ENCODE measurements at regions not wholly inside any gene's neighbourhood (a gene's known extent, or its start where the extent isn't known, plus 50 kb on each side); places are given as distances from the start of the nearest gene placed in this dataset.

DNA sequence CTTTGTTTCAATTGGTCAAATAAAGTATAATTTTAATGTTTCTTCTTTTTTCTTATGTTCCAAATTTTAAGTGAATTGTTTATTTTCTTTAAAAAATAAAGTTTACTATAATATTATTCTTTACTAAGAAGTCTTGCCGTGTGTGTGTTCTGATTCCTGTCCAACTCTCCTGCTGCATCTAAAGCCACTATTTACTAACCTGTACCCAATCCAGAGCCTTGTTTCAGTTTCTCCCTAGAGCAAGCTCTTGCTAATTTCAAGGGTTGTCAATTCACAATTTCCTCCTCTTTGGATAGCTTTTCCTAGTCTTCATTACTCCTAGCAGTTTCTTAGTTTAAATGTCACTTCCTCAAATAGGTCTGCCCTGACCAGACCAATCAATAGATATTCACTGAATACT lies 314.9 kb upstream of the SEMA3A start:
- no peaks in the 10 kb centered on the region for H3K4me1 ChIP-seq
- no peak overlapping the region for H3K27ac ChIP-seq
- no peak overlapping the region for H3K4me3 ChIP-seq
- H3K9me3 ChIP-seq = no peaks in the 10 kb centered on the region
- H3K27me3 ChIP-seq = no peaks in the 10 kb centered on the region
- H3K36me3 ChIP-seq = no peaks in the 10 kb centered on the region
- TF ChIP-seq POLR2A (IDR thresholded peaks at IDR 0.05) = no peak
- TF ChIP-seq, protein P1, sequence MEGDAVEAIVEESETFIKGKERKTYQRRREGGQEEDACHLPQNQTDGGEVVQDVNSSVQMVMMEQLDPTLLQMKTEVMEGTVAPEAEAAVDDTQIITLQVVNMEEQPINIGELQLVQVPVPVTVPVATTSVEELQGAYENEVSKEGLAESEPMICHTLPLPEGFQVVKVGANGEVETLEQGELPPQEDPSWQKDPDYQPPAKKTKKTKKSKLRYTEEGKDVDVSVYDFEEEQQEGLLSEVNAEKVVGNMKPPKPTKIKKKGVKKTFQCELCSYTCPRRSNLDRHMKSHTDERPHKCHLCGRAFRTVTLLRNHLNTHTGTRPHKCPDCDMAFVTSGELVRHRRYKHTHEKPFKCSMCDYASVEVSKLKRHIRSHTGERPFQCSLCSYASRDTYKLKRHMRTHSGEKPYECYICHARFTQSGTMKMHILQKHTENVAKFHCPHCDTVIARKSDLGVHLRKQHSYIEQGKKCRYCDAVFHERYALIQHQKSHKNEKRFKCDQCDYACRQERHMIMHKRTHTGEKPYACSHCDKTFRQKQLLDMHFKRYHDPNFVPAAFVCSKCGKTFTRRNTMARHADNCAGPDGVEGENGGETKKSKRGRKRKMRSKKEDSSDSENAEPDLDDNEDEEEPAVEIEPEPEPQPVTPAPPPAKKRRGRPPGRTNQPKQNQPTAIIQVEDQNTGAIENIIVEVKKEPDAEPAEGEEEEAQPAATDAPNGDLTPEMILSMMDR (IDR thresholded peaks at IDR 0.05) = no peak
- ATAC-seq (no peak), DNase-seq (no peak)
- 56% methylated on average over 1 of the region's 1 CpG for WGBS (ENCODE audit: insufficient coverage, low coverage, low lambda C conversion rate, missing lambda C conversion rate)
- intact Hi-C loops (cut with DNase I) = no loop called here

DNA sequence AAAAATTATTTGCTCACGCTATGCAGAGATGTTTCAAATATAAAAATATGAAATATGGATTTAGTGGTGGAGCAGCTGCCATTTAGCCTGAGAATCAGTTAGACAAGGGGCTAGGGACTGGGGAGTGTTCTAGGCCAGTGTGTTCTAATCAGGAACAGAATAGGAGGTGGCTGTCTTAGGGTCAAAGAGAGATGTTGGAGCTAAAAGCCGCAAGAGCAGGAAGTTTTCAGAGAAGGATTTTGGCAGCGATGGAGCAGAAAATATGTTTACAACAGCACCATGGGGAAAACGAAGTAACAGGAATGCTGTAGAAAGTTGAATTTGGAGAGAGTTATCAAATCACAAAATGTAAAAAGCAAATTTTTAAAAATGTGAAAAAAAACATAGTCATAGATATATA lies 314.0 kb upstream of the SEMA3A start:
- TF ChIP-seq, protein P1 (IDR thresholded peaks at IDR 0.05) = no peak
- TF ChIP-seq POLR2A (IDR thresholded peaks at IDR 0.05) = no peak
- H3K36me3 ChIP-seq = no peaks in the 10 kb centered on the region
- intact Hi-C loops (cut with DNase I) = no loop called here
- DNase-seq (no peak), ATAC-seq (no peak)
- no peak overlapping the region for H3K4me3 ChIP-seq
- H3K9me3 ChIP-seq = no peaks in the 10 kb centered on the region
- H3K27ac ChIP-seq = no peak overlapping the region
- no peaks in the 10 kb centered on the region for H3K4me1 ChIP-seq
- WGBS (ENCODE audit: insufficient coverage, low coverage, low lambda C conversion rate, missing lambda C conversion rate) = 44% methylated on average over 4 of the region's 4 CpGs
- H3K27me3 ChIP-seq = no peaks in the 10 kb centered on the region

DNA sequence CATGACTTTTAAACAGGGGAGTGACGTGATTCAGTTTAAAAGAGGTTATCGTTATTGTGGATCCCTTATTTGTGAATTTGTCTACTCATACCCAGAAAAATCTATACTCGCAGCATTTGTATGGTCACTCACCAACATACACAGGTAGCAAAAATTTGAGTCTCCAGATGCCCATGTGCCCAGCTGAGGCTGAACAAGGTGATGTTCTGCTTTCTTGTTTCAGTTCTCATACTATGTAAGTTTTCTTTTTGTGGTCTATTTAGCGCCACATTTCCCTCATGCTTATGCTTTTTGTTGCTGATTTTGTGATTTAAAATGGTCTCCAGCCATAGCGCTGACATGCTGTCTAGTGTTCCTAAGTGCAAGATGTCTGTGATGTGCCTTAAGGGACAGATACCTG lies 312.9 kb upstream of the SEMA3A start:
- no peak overlapping the region for H3K27ac ChIP-seq
- no peaks in the 10 kb centered on the region for H3K36me3 ChIP-seq
- no peaks in the 10 kb centered on the region for H3K4me1 ChIP-seq
- no peaks in the 10 kb centered on the region for H3K27me3 ChIP-seq
- no peaks in the 10 kb centered on the region for H3K9me3 ChIP-seq
- WGBS (ENCODE audit: insufficient coverage, low coverage, low lambda C conversion rate, missing lambda C conversion rate) = 63% methylated on average over 5 of the region's 5 CpGs
- no peak overlapping the region for H3K4me3 ChIP-seq
- TF ChIP-seq, protein P1 (IDR thresholded peaks at IDR 0.05) = no peak
- DNase-seq (no peak), ATAC-seq (no peak)
- intact Hi-C loops (cut with DNase I) = no loop called here

DNA sequence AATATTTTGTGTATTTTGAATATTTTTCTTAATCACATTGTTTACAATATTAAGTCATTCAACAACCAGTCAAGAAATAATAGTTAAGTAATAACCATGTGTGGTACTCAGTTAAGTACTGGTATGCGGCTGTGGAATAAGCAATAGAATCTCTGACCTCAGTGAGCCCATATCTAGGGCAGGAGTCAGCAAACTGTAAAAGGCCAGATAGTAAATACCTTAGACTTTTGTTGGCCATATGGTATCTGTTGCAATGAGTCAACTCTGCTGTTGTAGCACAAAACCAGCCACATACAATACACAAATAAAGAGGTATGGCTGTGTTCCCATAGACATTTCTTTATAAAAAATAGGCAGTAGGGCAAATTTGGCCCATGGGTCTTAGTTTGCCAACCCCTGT lies 311.6 kb upstream of the SEMA3A start:
- no peaks in the 10 kb centered on the region for H3K36me3 ChIP-seq
- no peaks in the 10 kb centered on the region for H3K27me3 ChIP-seq
- no peak overlapping the region for H3K27ac ChIP-seq
- no peaks in the 10 kb centered on the region for H3K9me3 ChIP-seq
- TF ChIP-seq, protein P1 (IDR thresholded peaks at IDR 0.05) = no peak
- no peak for TF ChIP-seq POLR2A (IDR thresholded peaks at IDR 0.05)
- H3K4me3 ChIP-seq = no peak overlapping the region
- no peaks in the 10 kb centered on the region for H3K4me1 ChIP-seq
- DNase-seq (no peak), ATAC-seq (no peak)
- WGBS (ENCODE audit: insufficient coverage, low coverage, low lambda C conversion rate, missing lambda C conversion rate) = 42% methylated on average over 1 of the region's 1 CpG
- intact Hi-C loops (cut with DNase I) = no loop called here

DNA sequence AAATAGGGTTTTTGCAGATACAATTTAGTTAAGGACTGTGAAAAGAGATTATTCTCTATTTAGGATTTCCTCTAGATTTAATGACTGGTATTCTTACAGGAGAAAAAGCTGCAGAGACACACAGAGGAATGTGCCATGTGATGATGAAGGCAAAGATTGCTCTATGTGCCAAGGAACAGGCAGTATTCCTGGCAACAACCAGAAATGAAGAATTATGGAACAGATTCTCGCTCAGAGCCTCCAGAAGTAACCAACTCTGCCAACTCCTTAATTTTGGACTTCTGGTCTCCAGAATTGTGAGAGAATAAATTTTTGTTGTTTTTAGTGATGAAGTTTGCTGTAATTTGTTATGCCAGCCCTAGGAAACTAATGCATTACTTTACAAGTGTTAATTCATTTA lies 307.6 kb upstream of the SEMA3A start:
- no peaks in the 10 kb centered on the region for H3K27me3 ChIP-seq
- no peak for ATAC-seq
- intact Hi-C loops (cut with DNase I) = no loop called here
- no peak overlapping the region for H3K4me3 ChIP-seq
- no peaks in the 10 kb centered on the region for H3K36me3 ChIP-seq
- no peak overlapping the region for H3K27ac ChIP-seq
- no peak for TF ChIP-seq POLR2A (IDR thresholded peaks at IDR 0.05)
- TF ChIP-seq, protein P1 (IDR thresholded peaks at IDR 0.05) = no peak
- no peak for DNase-seq
- no peaks in the 10 kb centered on the region for H3K4me1 ChIP-seq
- no peaks in the 10 kb centered on the region for H3K9me3 ChIP-seq
- 50% methylated on average over 1 of the region's 1 CpG for WGBS (ENCODE audit: insufficient coverage, low coverage, low lambda C conversion rate, missing lambda C conversion rate)

All from right lobe of liver (tissue), 6 donors.